ENCODE measurements at regions not wholly inside any gene's neighbourhood (a gene's known extent, or its start where the extent isn't known, plus 50 kb on each side); places are given as distances from the start of the nearest gene placed in this dataset.

- DNase-seq (ENCODE audit: insufficient read length, low spot score) (no peak), FAIRE-seq (no peak)
- TF ChIP-seq CTCF (IDR thresholded peaks at IDR 0.05; ENCODE audit: insufficient read depth, missing control alignments): no peak
Observed at GRCh38 chr3:117798687-117799386, 1089.3 kb downstream of the TUSC7 start.

DNA sequence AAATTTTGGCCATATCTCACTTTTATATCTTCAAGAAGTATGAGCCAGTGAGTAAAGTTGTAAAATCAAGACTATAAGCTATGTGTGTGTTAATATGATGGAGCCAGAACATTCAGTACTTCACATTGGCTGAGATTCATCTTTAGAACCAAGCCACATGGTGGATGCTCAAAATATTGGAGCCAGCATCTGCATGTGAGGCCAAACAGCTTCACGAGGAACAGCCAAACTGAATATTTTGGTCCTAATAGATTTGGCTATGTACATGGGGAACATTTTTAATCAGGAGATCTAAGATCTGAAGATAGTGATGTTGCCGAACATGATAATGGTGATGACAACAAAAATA lies 1089.8 kb downstream of the TUSC7 start:
- DNase-seq (ENCODE audit: insufficient read length, low spot score): no peak
- FAIRE-seq: no peak
- no peak for TF ChIP-seq CTCF (IDR thresholded peaks at IDR 0.05; ENCODE audit: insufficient read depth, missing control alignments)

GRCh38 chr3:117801912-117802239 lies 1092.3 kb downstream of the TUSC7 start:
- DNase-seq (ENCODE audit: insufficient read length, low spot score) (no peak), FAIRE-seq (no peak)
- no peak for TF ChIP-seq CTCF (IDR thresholded peaks at IDR 0.05; ENCODE audit: insufficient read depth, missing control alignments)

- DNase-seq (ENCODE audit: insufficient read length, low spot score) (no peak), FAIRE-seq (no peak)
- TF ChIP-seq CTCF (IDR thresholded peaks at IDR 0.05; ENCODE audit: insufficient read depth, missing control alignments): no peak
Observed at GRCh38 chr3:117809186-117810081, 1099.9 kb downstream of the TUSC7 start.

- DNase-seq (ENCODE audit: insufficient read length, low spot score): no peak
- no peak for FAIRE-seq
- no peak for TF ChIP-seq CTCF (IDR thresholded peaks at IDR 0.05; ENCODE audit: insufficient read depth, missing control alignments)
Observed at GRCh38 chr3:117811786-117812185, 1102.2 kb downstream of the TUSC7 start.

DNA sequence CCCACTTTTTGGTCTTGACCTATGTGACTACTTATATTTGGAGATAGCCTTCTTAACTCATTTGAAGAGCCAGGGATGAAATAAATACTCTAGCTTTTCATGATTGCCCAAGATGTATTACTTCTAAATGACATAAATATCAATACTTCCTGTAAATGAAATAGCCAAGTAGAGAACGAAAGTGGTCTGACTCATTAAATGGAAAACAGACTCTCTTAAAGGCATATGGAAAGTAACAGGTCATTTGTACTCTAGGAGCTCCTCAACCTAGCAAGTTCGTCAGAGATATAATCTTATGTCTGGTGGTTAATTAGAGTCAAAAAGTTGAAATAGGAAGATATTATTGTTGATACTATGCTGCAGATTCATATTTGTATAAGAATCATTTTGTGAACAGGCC lies 1105.4 kb downstream of the TUSC7 start:
- DNase-seq (ENCODE audit: insufficient read length, low spot score) (no peak), FAIRE-seq (no peak)
- no peak for TF ChIP-seq CTCF (IDR thresholded peaks at IDR 0.05; ENCODE audit: insufficient read depth, missing control alignments)

DNA sequence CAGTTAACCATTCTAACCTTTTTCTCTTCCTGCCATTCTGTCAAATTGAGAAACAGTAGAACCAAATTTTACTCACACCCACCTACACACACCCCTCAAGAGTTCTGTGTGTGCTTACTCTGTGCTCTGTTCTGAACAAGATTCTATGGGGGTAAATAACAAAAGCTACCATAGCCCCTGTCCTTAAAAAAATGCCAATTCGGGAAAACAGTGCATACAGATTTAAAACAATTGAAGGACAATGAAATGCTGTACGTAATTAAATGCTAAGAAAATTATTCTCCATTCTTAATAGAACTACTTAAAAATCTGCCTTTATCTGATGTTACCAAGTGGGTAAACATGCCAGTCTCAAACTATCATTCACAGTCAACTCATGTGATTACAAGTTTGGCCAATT lies 1107.5 kb downstream of the TUSC7 start:
- TF ChIP-seq CTCF (IDR thresholded peaks at IDR 0.05; ENCODE audit: insufficient read depth, missing control alignments): no peak
- DNase-seq (ENCODE audit: insufficient read length, low spot score): no peak
- no peak for FAIRE-seq
